Activated CD4-positive, alpha-beta T cell treated with anti-CD3 and anti-CD28 coated beads, Interleukin-2, amount 10 ng/mL, durations not matched to agents 7 days and 5 days (primary cell): ENCODE measurements at regions not wholly inside any gene's neighbourhood (a gene's known extent, or its start where the extent isn't known, plus 50 kb on each side); places are given as distances from the start of the nearest gene placed in this dataset.
"Not testable (repeated sequence)": the region's sequence is repeated elsewhere in the genome, so short reads cannot be mapped to it uniquely, and the experiment has no call there.

Experiments used
- CTCF ChIA-PET: fragments of 350-600 bp; sonication (Branson Sonifier 250); formaldehyde crosslinking; loops from one replicate; lab custom pipeline; 2021; ENCODE audit warnings: antibody characterized with exemption; lab: Charles Lee
- POLR2A ChIA-PET: fragments of 350-600 bp; sonication (Branson Sonifier 250); formaldehyde crosslinking; loops from one replicate; lab custom pipeline; 2021; ENCODE audit warnings: antibody characterized with exemption; lab: Charles Lee
- DNase-seq: peaks from one replicate; pipeline ENCODE4 v3.0.0-alpha.2; 2020
- H3K27ac Mint-ChIP-seq: one replicate; pipeline ENCODE4 v1.8.0; 2021; ENCODE audit warnings: mild to moderate bottlenecking, moderate library complexity, mixed read lengths
- H3K27me3 Mint-ChIP-seq: one replicate; pipeline ENCODE4 v1.8.0; 2021; ENCODE audit warnings: mixed read lengths
- H3K36me3 Mint-ChIP-seq: one replicate; pipeline ENCODE4 v1.8.0; 2021; ENCODE audit warnings: low read depth, mixed read lengths
- H3K4me1 Mint-ChIP-seq: one replicate; pipeline ENCODE4 v1.8.0; 2021; ENCODE audit warnings: mixed read lengths
- H3K4me3 Mint-ChIP-seq: one replicate; pipeline ENCODE4 v1.8.0; 2021; ENCODE audit warnings: mild to moderate bottlenecking, moderate library complexity, mixed read lengths
- H3K9me3 Mint-ChIP-seq: one replicate; pipeline ENCODE4 v1.8.0; 2021; ENCODE audit warnings: mixed read lengths

- no peak for DNase-seq
- ChIA-PET POLR2A (no interaction called here), CTCF (no interaction called here)
- no peaks in the 10 kb centered on the region for H3K27me3 Mint-ChIP-seq
- no peak overlapping the region for H3K27ac Mint-ChIP-seq
- H3K36me3 Mint-ChIP-seq, result no peaks in the 10 kb centered on the region
- no peaks in the 10 kb centered on the region for H3K9me3 Mint-ChIP-seq
- H3K4me3 Mint-ChIP-seq, result no peak overlapping the region
- no peaks in the 10 kb centered on the region for H3K4me1 Mint-ChIP-seq
Measured at GRCh38 chr16:13350000-13350399, 448.6 kb downstream of the SHISA9 start.

DNA sequence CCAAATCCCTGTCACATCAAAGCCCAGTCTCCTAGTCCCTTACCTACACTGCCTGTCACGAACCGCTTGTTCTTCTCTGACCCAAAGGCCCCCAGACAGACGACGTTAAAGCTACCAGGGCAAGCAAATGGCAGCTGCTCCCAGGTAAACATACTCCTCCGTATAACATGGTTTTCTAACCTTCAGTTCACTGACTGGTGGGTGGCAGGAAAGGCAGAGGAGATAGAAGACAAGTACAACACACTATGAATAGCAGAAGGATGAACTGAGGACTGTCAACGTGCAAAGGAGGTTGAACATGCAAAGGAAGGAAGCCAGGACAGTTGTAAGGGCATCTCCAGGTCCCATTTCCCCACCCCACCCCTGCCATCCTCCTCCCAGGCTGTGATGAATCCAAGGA lies 449.8 kb downstream of the SHISA9 start:
- H3K27me3 Mint-ChIP-seq, result no peaks in the 10 kb centered on the region
- ChIA-PET POLR2A (no interaction called here), CTCF (no interaction called here)
- no peaks in the 10 kb centered on the region for H3K9me3 Mint-ChIP-seq
- no peak overlapping the region for H3K27ac Mint-ChIP-seq
- no peaks in the 10 kb centered on the region for H3K36me3 Mint-ChIP-seq
- H3K4me1 Mint-ChIP-seq, result no peaks in the 10 kb centered on the region
- DNase-seq, result no peak
- no peak overlapping the region for H3K4me3 Mint-ChIP-seq

- H3K27ac Mint-ChIP-seq, result no peak overlapping the region
- H3K9me3 Mint-ChIP-seq, result no peaks in the 10 kb centered on the region
- no peak for DNase-seq
- ChIA-PET CTCF (no interaction called here), POLR2A (no interaction called here)
- no peak overlapping the region for H3K4me3 Mint-ChIP-seq
- no peaks in the 10 kb centered on the region for H3K4me1 Mint-ChIP-seq
- H3K27me3 Mint-ChIP-seq, result no peaks in the 10 kb centered on the region
- no peaks in the 10 kb centered on the region for H3K36me3 Mint-ChIP-seq
Measured at GRCh38 chr16:13351601-13352217, 450.3 kb downstream of the SHISA9 start.

GRCh38 chr16:13352796-13353195 lies 451.4 kb downstream of the SHISA9 start:
- H3K4me1 Mint-ChIP-seq, POLR2A ChIA-PET, H3K4me3 Mint-ChIP-seq, H3K36me3 Mint-ChIP-seq, H3K9me3 Mint-ChIP-seq, DNase-seq, H3K27ac Mint-ChIP-seq, H3K27me3 Mint-ChIP-seq, CTCF ChIA-PET: not testable (repeated sequence)

DNA sequence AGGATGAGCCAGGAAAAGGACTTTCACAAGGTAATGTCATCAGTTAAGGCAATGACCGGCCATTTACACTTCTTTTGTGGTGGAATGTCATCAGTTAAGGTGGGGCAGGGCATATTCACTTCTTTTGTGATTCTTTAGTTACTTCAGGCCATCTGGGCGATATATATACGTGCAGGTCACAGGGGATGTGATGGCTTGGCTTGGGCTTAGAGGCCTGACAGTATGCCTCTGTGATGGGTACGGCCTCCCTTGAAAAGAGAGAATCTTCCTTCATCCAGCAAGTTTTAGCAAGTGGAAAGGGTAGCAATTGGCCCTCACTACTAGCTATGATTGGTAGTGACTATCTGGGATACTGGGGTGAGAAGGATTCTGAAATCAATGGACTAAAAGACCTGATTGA lies 456.4 kb downstream of the SHISA9 start:
- CTCF ChIA-PET, result interaction anchor here (0.6 kb wide), 1 partner anchor 22 kb away, joined by 3 read pairs; no protein-coding TSS in a partner anchor
- DNase-seq, POLR2A ChIA-PET, H3K4me1 Mint-ChIP-seq, H3K4me3 Mint-ChIP-seq, H3K36me3 Mint-ChIP-seq, H3K27ac Mint-ChIP-seq, H3K27me3 Mint-ChIP-seq: not testable (repeated sequence)
- H3K9me3 Mint-ChIP-seq, result peaks cover 18% of the 10 kb centered on the region

GRCh38 chr16:13359835-13360234 lies 458.4 kb downstream of the SHISA9 start:
- no peaks in the 10 kb centered on the region for H3K36me3 Mint-ChIP-seq
- no peak for DNase-seq
- H3K27ac Mint-ChIP-seq, result no peak overlapping the region
- CTCF ChIA-PET, result no interaction called here
- H3K4me1 Mint-ChIP-seq, result no peaks in the 10 kb centered on the region
- no peak overlapping the region for H3K4me3 Mint-ChIP-seq
- POLR2A ChIA-PET, result no interaction called here
- H3K27me3 Mint-ChIP-seq, result no peaks in the 10 kb centered on the region
- peaks cover 18% of the 10 kb centered on the region for H3K9me3 Mint-ChIP-seq

- ChIA-PET CTCF (interaction anchor here (0.6 kb wide), 1 partner anchor 113 kb away, joined by 6 read pairs; no protein-coding TSS in a partner anchor), POLR2A (no interaction called here)
- Mint-ChIP-seq H3K36me3 (no peaks in the 10 kb centered on the region), H3K9me3 (peaks cover 6% of the 10 kb centered on the region), H3K4me1 (no peaks in the 10 kb centered on the region), H3K27ac (no peak overlapping the region), H3K4me3 (no peak overlapping the region), H3K27me3 (no peaks in the 10 kb centered on the region)
- no peak for DNase-seq
Measured at GRCh38 chr16:13372421-13372820, 471.0 kb downstream of the SHISA9 start.

DNA sequence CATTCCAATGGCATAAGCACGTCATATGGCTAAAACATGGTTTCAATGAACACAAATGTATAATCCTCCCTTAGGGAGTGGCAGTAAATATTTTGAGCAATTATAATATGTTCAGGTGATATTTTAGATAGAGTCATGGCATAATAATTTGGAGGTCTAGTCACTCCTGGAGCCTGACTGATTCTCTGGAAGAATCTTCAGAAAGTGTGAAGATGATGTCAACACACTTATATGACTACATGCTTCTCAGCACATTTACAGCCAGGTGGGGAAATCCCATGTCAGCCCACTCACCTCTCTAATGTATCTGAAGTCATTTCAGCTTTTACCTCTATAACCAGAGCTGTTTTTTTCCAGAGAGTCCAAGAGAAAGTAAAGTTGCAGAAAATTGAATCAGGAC lies 474.8 kb downstream of the SHISA9 start:
- DNase-seq, result no peak
- ChIA-PET POLR2A (no interaction called here), CTCF (no interaction called here)

DNA sequence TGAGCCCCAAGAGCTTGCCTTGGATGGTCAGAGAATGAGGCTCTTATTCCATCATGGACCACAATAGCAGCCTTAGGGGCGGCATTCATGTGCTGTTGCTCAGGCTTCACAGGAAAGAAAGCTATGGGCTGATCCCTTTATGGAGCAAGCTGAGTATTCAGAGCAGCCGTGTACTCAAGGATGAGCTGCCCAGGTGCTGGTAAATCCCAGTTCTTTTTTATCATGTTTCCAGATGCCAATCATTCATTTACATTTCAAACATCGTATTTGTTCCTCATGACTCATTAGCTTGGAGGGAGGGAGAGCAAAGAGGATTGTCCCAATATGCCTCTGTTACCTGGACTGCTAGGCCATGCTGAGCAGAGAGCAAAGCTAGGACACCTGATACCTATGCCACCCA lies 475.7 kb downstream of the SHISA9 start:
- Mint-ChIP-seq H3K4me1 (no peaks in the 10 kb centered on the region), H3K4me3 (no peak overlapping the region), H3K9me3 (peaks cover 14% of the 10 kb centered on the region), H3K36me3 (no peaks in the 10 kb centered on the region), H3K27me3 (no peaks in the 10 kb centered on the region), H3K27ac (no peak overlapping the region)
- DNase-seq, result no peak
- POLR2A ChIA-PET, result no interaction called here
- CTCF ChIA-PET, result no interaction called here

More for the DNA sequence above, 474.8 kb downstream of the SHISA9 start:
- Mint-ChIP-seq H3K27ac (no peak overlapping the region), H3K9me3 (peaks cover 12% of the 10 kb centered on the region), H3K36me3 (no peaks in the 10 kb centered on the region), H3K27me3 (no peaks in the 10 kb centered on the region), H3K4me3 (no peak overlapping the region), H3K4me1 (no peaks in the 10 kb centered on the region)

DNA sequence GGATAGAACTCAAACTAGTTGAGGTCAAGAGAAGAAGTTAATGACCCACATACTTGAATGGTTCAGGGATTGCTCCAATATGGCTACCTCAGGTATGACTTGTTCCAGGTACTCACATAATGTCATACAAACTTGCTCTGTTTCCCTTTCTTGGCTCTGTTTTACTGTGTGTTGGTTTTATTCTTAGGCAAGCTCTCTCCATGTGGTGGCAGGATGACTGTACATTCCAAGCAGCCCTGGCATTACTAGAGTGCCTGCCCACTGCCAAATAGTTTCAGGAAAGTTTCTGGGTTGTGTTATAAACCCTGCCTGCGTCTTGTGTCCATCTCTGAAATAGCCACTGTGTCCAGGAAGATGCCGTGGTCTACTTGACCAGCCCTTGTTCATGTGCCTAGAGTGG lies 476.8 kb downstream of the SHISA9 start:
- no peaks in the 10 kb centered on the region for H3K4me1 Mint-ChIP-seq
- ChIA-PET POLR2A (no interaction called here), CTCF (no interaction called here)
- H3K9me3 Mint-ChIP-seq, result peaks cover 17% of the 10 kb centered on the region
- H3K4me3 Mint-ChIP-seq, result no peak overlapping the region
- DNase-seq, result no peak
- H3K36me3 Mint-ChIP-seq, result no peaks in the 10 kb centered on the region
- no peak overlapping the region for H3K27ac Mint-ChIP-seq
- no peaks in the 10 kb centered on the region for H3K27me3 Mint-ChIP-seq

GRCh38 chr16:13379266-13379665 lies 477.9 kb downstream of the SHISA9 start:
- Mint-ChIP-seq H3K27ac (no peak overlapping the region), H3K36me3 (no peaks in the 10 kb centered on the region), H3K4me3 (no peak overlapping the region), H3K9me3 (peaks cover 22% of the 10 kb centered on the region), H3K27me3 (no peaks in the 10 kb centered on the region), H3K4me1 (no peaks in the 10 kb centered on the region)
- ChIA-PET CTCF (no interaction called here), POLR2A (no interaction called here)
- no peak for DNase-seq

DNA sequence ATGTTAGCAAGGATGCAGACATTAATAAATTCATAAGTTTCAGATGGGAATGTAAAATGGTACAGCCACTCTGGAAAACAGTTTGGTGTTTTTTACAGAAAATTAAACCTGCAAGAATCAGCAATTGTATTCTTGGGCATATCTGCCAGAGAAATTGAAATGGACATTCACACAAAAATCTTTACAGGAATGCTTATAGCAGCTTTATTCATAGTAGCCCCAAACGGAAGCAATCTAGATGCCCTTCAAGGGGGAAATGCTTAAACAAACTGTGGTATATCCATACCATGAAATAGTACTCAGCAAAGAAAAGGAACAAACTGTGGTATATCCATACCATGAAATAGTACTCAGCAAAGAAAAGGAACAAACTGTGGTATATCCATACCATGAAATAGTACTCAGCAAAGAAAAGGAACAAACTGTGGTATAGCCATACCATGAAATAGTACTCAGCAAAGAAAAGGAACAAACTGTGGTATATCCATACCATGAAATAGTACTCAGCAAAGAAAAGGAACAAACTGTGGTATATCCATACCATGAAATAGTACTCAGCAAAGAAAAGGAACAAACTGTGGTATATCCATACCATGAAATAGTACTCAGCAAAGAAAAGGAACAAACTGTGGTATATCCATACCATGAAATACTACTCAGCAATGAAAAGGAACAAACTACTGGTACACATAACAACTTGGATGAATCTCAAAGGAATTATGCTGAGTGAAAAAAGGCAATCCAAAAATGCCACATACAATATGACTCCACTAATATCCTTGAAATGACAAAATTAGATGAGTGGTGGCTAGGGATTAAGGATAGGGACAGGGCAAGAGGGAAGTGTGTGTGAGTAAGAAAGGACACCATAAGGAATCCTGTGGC lies 484.0 kb downstream of the SHISA9 start:
- DNase-seq, H3K36me3 Mint-ChIP-seq, H3K4me1 Mint-ChIP-seq, POLR2A ChIA-PET, CTCF ChIA-PET, H3K27ac Mint-ChIP-seq, H3K27me3 Mint-ChIP-seq, H3K4me3 Mint-ChIP-seq: not testable (repeated sequence)
- H3K9me3 Mint-ChIP-seq, result peaks cover 27% of the 10 kb centered on the region

GRCh38 chr16:13390093-13390985 lies 488.9 kb downstream of the SHISA9 start:
- CTCF ChIA-PET, result no interaction called here
- DNase-seq, result no peak
- Mint-ChIP-seq H3K9me3 (peaks cover 9% of the 10 kb centered on the region), H3K27ac (no peak overlapping the region), H3K36me3 (no peaks in the 10 kb centered on the region), H3K4me1 (no peaks in the 10 kb centered on the region), H3K27me3 (no peaks in the 10 kb centered on the region), H3K4me3 (no peak overlapping the region)
- POLR2A ChIA-PET, result no interaction called here
